CD14-positive monocyte (primary cell): ENCODE measurements at regions not wholly inside any gene's neighbourhood (a gene's known extent, or its start where the extent isn't known, plus 50 kb on each side); places are given as distances from the start of the nearest gene placed in this dataset.

Experiments
- DNase-seq, 3 donors: peaks; one replicate each; pipeline ENCODE4 v3.0.0-alpha.2; 2011 to 2022
- H2AFZ ChIP-seq: 2 replicates; pipeline ENCODE4 v1.6.0; 2012; ENCODE audit warnings: mild to moderate bottlenecking, low read depth, low read length, inconsistent platforms; ENCODE audit not compliant: insufficient read depth, poor library complexity, severe bottlenecking
- H3K27ac ChIP-seq, 2 donors: 1 replicate in 1 of 2; 2 replicates in 1 of 2; pipeline ENCODE4 v1.5.1; 2012 to 2013; ENCODE audit warnings: low read length in 2 of 2, control low read depth in 1 of 2, inconsistent platforms in 1 of 2, low read depth in 1 of 2, mild to moderate bottlenecking in 1 of 2
- H3K27me3 ChIP-seq, 2 donors: one replicate each; pipeline versions ENCODE4 v1.6.0 to v1.6.1; 2011 to 2013; ENCODE audit warnings: low read length in 2 of 2; ENCODE audit not compliant: control insufficient read depth in 2 of 2, insufficient read depth in 2 of 2
- H3K36me3 ChIP-seq, 2 donors: replicated peaks in 1 of 2; 1 replicate in 1 of 2; 2 replicates in 1 of 2; pipeline versions ENCODE4 v1.5.1 to v1.6.1; 2012 to 2013; ENCODE audit warnings: low read length in 2 of 2, control low read depth in 1 of 2, inconsistent platforms in 1 of 2, mild to moderate bottlenecking in 1 of 2; ENCODE audit not compliant: insufficient read depth in 2 of 2, control insufficient read depth in 1 of 2
- H3K4me1 ChIP-seq, 2 donors: 1 replicate in 1 of 2; 2 replicates in 1 of 2; pipeline versions ENCODE4 v1.5.1 to v1.6.1; 2012 to 2013; ENCODE audit warnings: low read length in 2 of 2, control low read depth in 1 of 2, inconsistent platforms in 1 of 2, mild to moderate bottlenecking in 1 of 2, moderate library complexity in 1 of 2; ENCODE audit not compliant: insufficient read depth in 2 of 2, control insufficient read depth in 1 of 2
- H3K4me2 ChIP-seq: replicated peaks from 2 replicates; pipeline ENCODE3; 2012; ENCODE audit warnings: low read length, moderate library complexity, mild to moderate bottlenecking; ENCODE audit not compliant: poor library complexity, severe bottlenecking; ENCODE audit errors: extremely low read depth
- H3K4me3 ChIP-seq, 3 experiments: fragments of 200-600 bp in 1 of 3; sonication (generic) in 1 of 3; replicated peaks in 1 of 3; 1 replicate in 2 of 3; 2 replicates in 1 of 3; pipeline ENCODE4 v1.5.1; 2011 to 2013; ENCODE audit warnings: low read length in 3 of 3, mild to moderate bottlenecking in 3 of 3, control low read depth in 2 of 3, low read depth in 2 of 3, inconsistent platforms in 1 of 3, moderate library complexity in 1 of 3
- H3K79me2 ChIP-seq: 2 replicates; pipeline ENCODE4 v1.6.0; 2012; ENCODE audit warnings: mild to moderate bottlenecking, control low read depth, inconsistent platforms, low read length, moderate library complexity; ENCODE audit not compliant: insufficient read depth
- H3K9ac ChIP-seq: 2 replicates; pipeline ENCODE4 v1.6.0; 2017; ENCODE audit warnings: low read length, mild to moderate bottlenecking; ENCODE audit not compliant: insufficient read depth, poor library complexity, severe bottlenecking
- H3K9me3 ChIP-seq, 2 donors: replicated peaks in 1 of 2; 1 replicate in 1 of 2; 2 replicates in 1 of 2; pipeline versions ENCODE4 v1.5.1 to v1.6.1; 2012 to 2013; ENCODE audit warnings: low read length in 2 of 2, control low read depth in 1 of 2; ENCODE audit not compliant: control insufficient read depth in 1 of 2, insufficient read depth in 1 of 2
- H4K20me1 ChIP-seq: 2 replicates; pipeline ENCODE4 v1.6.0; 2012; ENCODE audit warnings: mild to moderate bottlenecking, low read length, control low read depth, moderate library complexity; ENCODE audit not compliant: insufficient read depth
- H3K27ac Mint-ChIP-seq, 7 donors: one replicate each; pipeline ENCODE4 v1.8.0; 2020; ENCODE audit warnings: mild to moderate bottlenecking in 7 of 7, mixed read lengths in 7 of 7, moderate library complexity in 6 of 7, inconsistent platforms in 2 of 7
- H3K27me3 Mint-ChIP-seq, 3 donors: one replicate each; pipeline ENCODE4 v1.8.0; 2021 to 2022; ENCODE audit warnings: low read depth in 3 of 3, mild to moderate bottlenecking in 3 of 3, mixed read lengths in 3 of 3, moderate library complexity in 3 of 3, inconsistent platforms in 1 of 3
- H3K36me3 Mint-ChIP-seq, 2 donors: one replicate each; pipeline ENCODE4 v1.8.0; 2020; ENCODE audit warnings: mixed read lengths in 2 of 2, inconsistent platforms in 1 of 2, mild to moderate bottlenecking in 1 of 2
- H3K4me1 Mint-ChIP-seq: one replicate; pipeline ENCODE4 v1.8.0; 2020; ENCODE audit warnings: mild to moderate bottlenecking, mixed read lengths
- H3K4me3 Mint-ChIP-seq, 2 donors: one replicate each; pipeline ENCODE4 v1.8.0; 2020; ENCODE audit warnings: mild to moderate bottlenecking in 2 of 2, mixed read lengths in 2 of 2, moderate library complexity in 1 of 2
- H3K9me3 Mint-ChIP-seq, 7 donors: one replicate each; pipeline ENCODE4 v1.8.0; 2020 to 2022; ENCODE audit warnings: mixed read lengths in 7 of 7, mild to moderate bottlenecking in 6 of 7, moderate library complexity in 6 of 7, inconsistent platforms in 2 of 7
- WGBS: methylation state at CpG from one replicate; pipeline ENCODE4 v1.1.5; 2013; ENCODE audit warnings: missing lambda C conversion rate; ENCODE audit not compliant: insufficient coverage; 5-methylcytosine and 5-hydroxymethylcytosine counted together
- intact Hi-C, 2 donors: fragments of 100-400 bp; cut with micrococcal nuclease; formaldehyde crosslinking; loops; one replicate each; pipeline versions ENCODE4 v1.15.0 to v1.15.1; 2023
- TF ChIP-seq, protein P1 (sequence below): fragments of 200-600 bp; IDR thresholded peaks from one replicate; pipeline ENCODE4 v1.8.0; 2022; ENCODE audit warnings: antibody characterized with exemption, mild to moderate bottlenecking

DNA sequence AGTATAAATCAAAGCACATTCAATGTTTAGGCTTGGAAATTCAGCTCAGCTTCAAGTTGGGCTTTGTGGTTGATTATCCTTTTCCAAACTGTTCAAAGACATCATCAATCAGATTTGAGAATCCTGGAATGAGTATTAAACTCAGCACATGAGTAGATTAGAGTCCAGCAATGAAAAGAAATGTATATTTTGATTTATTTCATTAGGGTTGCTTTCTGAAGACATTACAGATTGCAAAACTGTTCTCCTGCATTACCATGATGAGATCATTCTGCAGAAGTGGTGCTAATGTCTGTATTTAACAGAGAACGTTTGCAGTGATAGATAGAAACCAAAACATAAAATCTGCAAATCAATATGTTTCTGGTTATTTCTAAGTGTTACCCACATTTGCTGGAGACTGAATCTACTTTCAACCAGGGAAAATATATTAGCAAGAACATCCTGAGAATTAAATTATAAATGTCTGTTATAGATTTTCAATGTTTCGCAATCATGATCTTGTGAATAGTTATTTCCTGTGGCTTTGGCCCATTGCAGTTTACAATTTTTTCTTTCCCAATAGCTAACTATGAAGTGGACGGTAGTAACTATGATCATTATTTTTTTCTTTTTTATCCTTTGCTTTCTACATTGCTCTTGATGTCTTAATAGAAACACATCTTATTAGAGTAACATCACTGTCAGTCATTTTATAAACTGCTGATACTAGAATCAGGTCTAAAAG lies 1125.7 kb upstream of the GOT2 start:
- H3K9me3 ChIP-seq: peaks cover 0 to 3% of the 10 kb centered on the region in 2 donors
- WGBS: no CpG with 5 or more reads among the region's 3 CpGs

DNA sequence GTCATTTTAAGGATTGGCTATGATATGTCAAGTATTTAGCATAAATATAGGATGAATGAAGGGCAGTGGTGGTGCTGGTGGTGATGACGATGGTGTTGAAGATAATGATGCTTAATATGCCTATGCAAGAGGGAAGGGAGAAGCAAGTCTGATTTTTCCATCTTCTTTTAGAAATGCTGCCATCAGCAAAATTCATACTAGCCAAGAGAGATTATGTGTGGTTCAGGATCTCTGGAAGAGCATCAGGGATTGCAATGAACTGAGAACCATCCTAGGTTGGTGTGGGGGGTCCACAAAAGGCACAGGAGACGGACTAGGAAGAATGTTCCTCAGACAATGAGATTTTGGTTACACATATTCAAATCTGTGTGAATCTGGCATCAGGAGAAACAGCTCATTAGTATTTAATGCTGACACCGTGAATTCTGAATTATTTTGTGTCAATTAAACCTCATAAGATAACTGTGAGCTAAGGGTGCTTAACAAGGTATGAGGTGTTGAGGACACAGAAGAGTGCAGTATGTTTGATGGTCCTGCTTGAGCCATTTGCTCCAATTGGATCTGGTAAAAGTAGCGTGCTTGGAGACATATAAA lies 1120.8 kb upstream of the GOT2 start:
- H3K9me3 ChIP-seq: no peaks in the 10 kb centered on the region
- H3K4me2 ChIP-seq: no peak overlapping the region
- H3K4me3 Mint-ChIP-seq: no peak overlapping the region
- H3K27ac ChIP-seq: no peak overlapping the region
- H3K9ac ChIP-seq: no peak overlapping the region
- H3K79me2 ChIP-seq: no peaks in the 10 kb centered on the region
- no peaks in the 10 kb centered on the region for H3K36me3 Mint-ChIP-seq
- H3K36me3 ChIP-seq: no peaks in the 10 kb centered on the region
- no peaks in the 10 kb centered on the region for H3K4me1 ChIP-seq
- DNase-seq: no peak
- H3K4me1 Mint-ChIP-seq: no peaks in the 10 kb centered on the region
- peaks cover 0 to 3% (median 0%) of the 10 kb centered on the region in 7 donors for H3K9me3 Mint-ChIP-seq
- peaks cover 0 to 1% (median 0%) of the 10 kb centered on the region in 3 donors for H3K27me3 Mint-ChIP-seq
- intact Hi-C loops: no loop called here
- H2AFZ ChIP-seq: no peak overlapping the region
- H3K27ac Mint-ChIP-seq: no peak overlapping the region
- no peaks in the 10 kb centered on the region for H4K20me1 ChIP-seq
- no peaks in the 10 kb centered on the region for H3K27me3 ChIP-seq
- H3K4me3 ChIP-seq: no peak overlapping the region
- 86% methylated on average over 1 of the region's 4 CpGs for WGBS
- TF ChIP-seq, protein P1, sequence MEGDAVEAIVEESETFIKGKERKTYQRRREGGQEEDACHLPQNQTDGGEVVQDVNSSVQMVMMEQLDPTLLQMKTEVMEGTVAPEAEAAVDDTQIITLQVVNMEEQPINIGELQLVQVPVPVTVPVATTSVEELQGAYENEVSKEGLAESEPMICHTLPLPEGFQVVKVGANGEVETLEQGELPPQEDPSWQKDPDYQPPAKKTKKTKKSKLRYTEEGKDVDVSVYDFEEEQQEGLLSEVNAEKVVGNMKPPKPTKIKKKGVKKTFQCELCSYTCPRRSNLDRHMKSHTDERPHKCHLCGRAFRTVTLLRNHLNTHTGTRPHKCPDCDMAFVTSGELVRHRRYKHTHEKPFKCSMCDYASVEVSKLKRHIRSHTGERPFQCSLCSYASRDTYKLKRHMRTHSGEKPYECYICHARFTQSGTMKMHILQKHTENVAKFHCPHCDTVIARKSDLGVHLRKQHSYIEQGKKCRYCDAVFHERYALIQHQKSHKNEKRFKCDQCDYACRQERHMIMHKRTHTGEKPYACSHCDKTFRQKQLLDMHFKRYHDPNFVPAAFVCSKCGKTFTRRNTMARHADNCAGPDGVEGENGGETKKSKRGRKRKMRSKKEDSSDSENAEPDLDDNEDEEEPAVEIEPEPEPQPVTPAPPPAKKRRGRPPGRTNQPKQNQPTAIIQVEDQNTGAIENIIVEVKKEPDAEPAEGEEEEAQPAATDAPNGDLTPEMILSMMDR: no peak

More for the DNA sequence above, 1125.7 kb upstream of the GOT2 start:
- Mint-ChIP-seq H3K27me3 (no peaks in the 10 kb centered on the region), H3K27ac (no peak overlapping the region), H3K9me3 (peaks cover 0 to 8% (median 0%) of the 10 kb centered on the region in 7 donors), H3K4me3 (no peak overlapping the region), H3K36me3 (no peaks in the 10 kb centered on the region), H3K4me1 (no peaks in the 10 kb centered on the region)
- Histone ChIP-seq H3K27me3 (no peaks in the 10 kb centered on the region), H4K20me1 (no peaks in the 10 kb centered on the region), H2AFZ (no peak overlapping the region), H3K4me3 (no peak overlapping the region), H3K27ac (no peak overlapping the region), H3K9ac (no peak overlapping the region), H3K4me2 (no peak overlapping the region), H3K36me3 (no peaks in the 10 kb centered on the region), H3K4me1 (no peaks in the 10 kb centered on the region), H3K79me2 (no peaks in the 10 kb centered on the region)
- TF ChIP-seq, protein P1: no peak
- DNase-seq: no peak
- intact Hi-C loops: no loop called here
